ENCODE measurements at regions not wholly inside any gene's neighbourhood (a gene's known extent, or its start where the extent isn't known, plus 50 kb on each side); places are given as distances from the start of the nearest gene placed in this dataset.

GRCh38 chr10:8247191-8247590, 192.7 kb downstream of the GATA3 start:
- no peak for TF ChIP-seq CTCF (IDR thresholded peaks at IDR 0.05)
- no peak for DNase-seq (ENCODE audit: low spot score)
- H3K4me3 ChIP-seq: no peak overlapping the region
- H3K9me3 ChIP-seq: peaks cover 0 to 12% of the 10 kb centered on the region in 2 donors
- H3K4me1 ChIP-seq: no peaks in the 10 kb centered on the region
- H3K36me3 ChIP-seq: no peaks in the 10 kb centered on the region
- H3K27me3 ChIP-seq: no peaks in the 10 kb centered on the region
- H3K27ac ChIP-seq: no peak overlapping the region

GRCh38 chr10:8248868-8249267, 194.4 kb downstream of the GATA3 start:
- TF ChIP-seq CTCF (IDR thresholded peaks at IDR 0.05): no peak
- DNase-seq (ENCODE audit: low spot score): no peak
- Histone ChIP-seq H3K27ac (no peak overlapping the region), H3K4me3 (no peak overlapping the region), H3K9me3 (peaks cover 0 to 12% of the 10 kb centered on the region in 2 donors), H3K4me1 (no peaks in the 10 kb centered on the region), H3K36me3 (no peaks in the 10 kb centered on the region), H3K27me3 (no peaks in the 10 kb centered on the region)

GRCh38 chr10:8254350-8254749, 199.9 kb downstream of the GATA3 start:
- no peaks in the 10 kb centered on the region for H3K27me3 ChIP-seq
- no peaks in the 10 kb centered on the region for H3K9me3 ChIP-seq
- H3K36me3 ChIP-seq: no peaks in the 10 kb centered on the region
- H3K4me3 ChIP-seq: no peak overlapping the region
- no peaks in the 10 kb centered on the region for H3K4me1 ChIP-seq
- TF ChIP-seq CTCF (IDR thresholded peaks at IDR 0.05): no peak
- no peak overlapping the region for H3K27ac ChIP-seq
- DNase-seq (ENCODE audit: low spot score): no peak

- H3K27ac ChIP-seq: no peak overlapping the region
- no peaks in the 10 kb centered on the region for H3K9me3 ChIP-seq
- no peak for TF ChIP-seq CTCF (IDR thresholded peaks at IDR 0.05)
- H3K4me3 ChIP-seq: no peak overlapping the region
- H3K27me3 ChIP-seq: no peaks in the 10 kb centered on the region
- DNase-seq (ENCODE audit: low spot score): no peak
- no peaks in the 10 kb centered on the region for H3K36me3 ChIP-seq
- H3K4me1 ChIP-seq: no peaks in the 10 kb centered on the region
Observed at GRCh38 chr10:8255301-8255700, 200.8 kb downstream of the GATA3 start.

- H3K36me3 ChIP-seq: no peaks in the 10 kb centered on the region
- no peaks in the 10 kb centered on the region for H3K4me1 ChIP-seq
- DNase-seq (ENCODE audit: low spot score): no peak
- H3K4me3 ChIP-seq: no peak overlapping the region
- H3K27me3 ChIP-seq: no peaks in the 10 kb centered on the region
- TF ChIP-seq CTCF (IDR thresholded peaks at IDR 0.05): no peak
- H3K9me3 ChIP-seq: no peaks in the 10 kb centered on the region
- H3K27ac ChIP-seq: no peak overlapping the region
Observed at GRCh38 chr10:8260645-8261044, 206.2 kb downstream of the GATA3 start.

- no peak for TF ChIP-seq CTCF (IDR thresholded peaks at IDR 0.05)
- no peaks in the 10 kb centered on the region for H3K27me3 ChIP-seq
- H3K36me3 ChIP-seq: no peaks in the 10 kb centered on the region
- H3K27ac ChIP-seq: no peak overlapping the region
- H3K4me3 ChIP-seq: no peak overlapping the region
- no peak for DNase-seq (ENCODE audit: low spot score)
- no peaks in the 10 kb centered on the region for H3K9me3 ChIP-seq
- no peaks in the 10 kb centered on the region for H3K4me1 ChIP-seq
Observed at GRCh38 chr10:8262317-8262716, 207.8 kb downstream of the GATA3 start.

Data from right atrium auricular region (tissue), 2 donors.